Endothelial cell of umbilical vein (primary cell): ENCODE measurements at regions not wholly inside any gene's neighbourhood (a gene's known extent, or its start where the extent isn't known, plus 50 kb on each side); places are given as distances from the start of the nearest gene placed in this dataset.

ENCODE experiments used
- BruUV-seq: library from RNA; stranded (reverse); fragments of 400-500 nt; replicated peaks from 2 replicates; lab custom pipeline; 2021; lab: Mats Ljungman, UMichigan
- CTCF ChIA-PET: fragments of 300-600, 350-600 bp; sonication (Branson Sonifier 250); formaldehyde crosslinking; loops from one replicate; lab custom pipeline; 2021; ENCODE audit warnings: antibody characterized with exemption, inconsistent platforms; lab: Charles Lee
- POLR2A ChIA-PET: fragments of 300-600, 350-600 bp; sonication (Branson Sonifier 250); formaldehyde crosslinking; loops from one replicate; lab custom pipeline; 2021; ENCODE audit warnings: antibody characterized with exemption, inconsistent platforms; lab: Charles Lee
- DNase-seq: peaks from one replicate; pipeline ENCODE4 v3.0.0-alpha.2; 2011; ENCODE audit warnings: low read depth, low spot score
- FAIRE-seq: peaks from 2 replicates; lab custom pipeline; 2011; peaks lifted over from hg19 to GRCh38; lab: Jason Lieb, UNC
- H2AFZ ChIP-seq: 2 replicates; pipeline ENCODE4 v1.6.0; 2012; ENCODE audit warnings: low read depth, low read length, control low read depth, inconsistent platforms
- H3K27ac ChIP-seq: 2 replicates; pipeline ENCODE4 v1.5.1; 2011; ENCODE audit warnings: low read depth, mild to moderate bottlenecking, control low read depth, low read length, moderate library complexity; ENCODE audit not compliant: insufficient read depth
- H3K27me3 ChIP-seq, 2 experiments: 2 replicates each; pipeline versions ENCODE4 v1.6.0 to v1.6.1; 2011; ENCODE audit warnings: low read length in 2 of 2, mixed read lengths in 1 of 2; ENCODE audit not compliant: control insufficient read depth in 2 of 2, insufficient read depth in 2 of 2
- H3K36me3 ChIP-seq, 2 experiments: 2 replicates in 1 of 2; 3 replicates in 1 of 2; pipeline ENCODE4 v1.5.1; 2011; ENCODE audit warnings: low read length in 2 of 2, mild to moderate bottlenecking in 1 of 2, moderate library complexity in 1 of 2; ENCODE audit not compliant: control insufficient read depth in 2 of 2, insufficient read depth in 2 of 2; ENCODE audit errors: extremely low read depth in 1 of 2
- H3K4me1 ChIP-seq: 3 replicates; pipeline ENCODE4 v1.5.1; 2011; ENCODE audit warnings: mild to moderate bottlenecking, low read length; ENCODE audit not compliant: control insufficient read depth, insufficient read depth; ENCODE audit errors: extremely low read depth
- H3K4me2 ChIP-seq: 2 replicates; pipeline ENCODE4 v1.6.1; 2011; ENCODE audit warnings: low read length, control low read depth, mixed read lengths; ENCODE audit not compliant: insufficient read depth
- H3K4me3 ChIP-seq, 3 experiments: fragments of 200-600 bp in 1 of 3; sonication (generic), shearing (Covaris generic) in 1 of 3; replicated peaks in 1 of 3; 2 replicates each; pipeline ENCODE4 v1.5.1; 2011 to 2016; ENCODE audit warnings: control low read depth in 3 of 3, low read length in 3 of 3, mild to moderate bottlenecking in 2 of 3, inconsistent platforms in 1 of 3, low read depth in 1 of 3, moderate library complexity in 1 of 3; ENCODE audit not compliant: insufficient read depth in 1 of 3
- H3K79me2 ChIP-seq: 2 replicates; pipeline ENCODE4 v1.6.0; 2012; ENCODE audit warnings: low read length, inconsistent platforms; ENCODE audit not compliant: control insufficient read depth, insufficient read depth
- H3K9ac ChIP-seq: replicated peaks from 2 replicates; pipeline ENCODE3; 2011; ENCODE audit warnings: low read length, control low read depth; ENCODE audit not compliant: insufficient read depth; ENCODE audit errors: extremely low read depth
- H3K9me1 ChIP-seq: replicated peaks from 3 replicates; pipeline ENCODE4 v1.6.0; 2011; ENCODE audit warnings: mild to moderate bottlenecking, low read length; ENCODE audit not compliant: control insufficient read depth, insufficient read depth; ENCODE audit errors: extremely low read depth
- H3K9me3 ChIP-seq: replicated peaks from 2 replicates; pipeline ENCODE4 v1.5.1; 2012; ENCODE audit warnings: low read length, inconsistent platforms; ENCODE audit not compliant: control insufficient read depth, insufficient read depth
- H4K20me1 ChIP-seq: replicated peaks from 2 replicates; pipeline ENCODE3; 2011; ENCODE audit warnings: mild to moderate bottlenecking, low read length; ENCODE audit not compliant: control insufficient read depth, insufficient read depth; ENCODE audit errors: extremely low read depth
- GATA2 ChIP-seq: IDR thresholded peaks from 2 replicates; pipeline ENCODE4 v1.7.0; 2011; ENCODE audit warnings: low read depth, mild to moderate bottlenecking, moderate library complexity, mixed read lengths, low read length; ENCODE audit not compliant: insufficient read length, insufficient read depth
- POLR2A ChIP-seq: IDR thresholded peaks from 2 replicates; pipeline ENCODE4 v1.6.1; 2012; ENCODE audit warnings: low read depth, mild to moderate bottlenecking, control low read depth, low read length
- POLR2AphosphoS5 ChIP-seq: IDR thresholded peaks from 2 replicates; pipeline ENCODE4 v1.6.1; 2012; ENCODE audit warnings: low read depth, mild to moderate bottlenecking, control low read depth, low read length, moderate library complexity; ENCODE audit not compliant: insufficient read depth
- dilution Hi-C: fragments of 300-500 bp; cut with MboI; formaldehyde crosslinking; loops from one replicate; pipeline ENCODE4 v1.15.0; 2019; ENCODE audit warnings: low sequenced_read_pairs; ENCODE audit not compliant: extremely low pct_ligation_motif_present
- intact Hi-C: fragments of 100-400 bp; cut with micrococcal nuclease; formaldehyde crosslinking; loops from one replicate; pipeline ENCODE4 v1.10.0; 2022
- TF ChIP-seq, protein P1 (sequence below), 2 donors: IDR thresholded peaks; 1 replicate in 1 of 2; 2 replicates in 1 of 2; pipeline ENCODE4 v1.5.1; 2011; ENCODE audit warnings: low read length in 2 of 2, mild to moderate bottlenecking in 2 of 2, moderate library complexity in 2 of 2, control low read depth in 1 of 2, inconsistent platforms in 1 of 2, low read depth in 1 of 2; ENCODE audit not compliant: insufficient read depth in 1 of 2; ENCODE audit errors: extremely low read depth in 1 of 2
- TF ChIP-seq, protein P2 (sequence below): IDR thresholded peaks from 2 replicates; pipeline ENCODE4 v1.6.1; 2011; ENCODE audit not compliant: insufficient read depth, insufficient read length

- no peak overlapping the region for H3K27ac ChIP-seq
- no TSS peak for BruUV-seq
- H3K27me3 ChIP-seq = no peaks in the 10 kb centered on the region
- FAIRE-seq (no peak), DNase-seq (no peak)
- no peaks in the 10 kb centered on the region for H3K36me3 ChIP-seq
- H3K4me2 ChIP-seq = no peak overlapping the region
- H3K9me1 ChIP-seq = no peaks in the 10 kb centered on the region
- no peaks in the 10 kb centered on the region for H4K20me1 ChIP-seq
- no peaks in the 10 kb centered on the region for H3K4me1 ChIP-seq
- no peaks in the 10 kb centered on the region for H3K79me2 ChIP-seq
- H3K9ac ChIP-seq = no peak overlapping the region
- H2AFZ ChIP-seq = no peak overlapping the region
- TF ChIP-seq, protein P1, sequence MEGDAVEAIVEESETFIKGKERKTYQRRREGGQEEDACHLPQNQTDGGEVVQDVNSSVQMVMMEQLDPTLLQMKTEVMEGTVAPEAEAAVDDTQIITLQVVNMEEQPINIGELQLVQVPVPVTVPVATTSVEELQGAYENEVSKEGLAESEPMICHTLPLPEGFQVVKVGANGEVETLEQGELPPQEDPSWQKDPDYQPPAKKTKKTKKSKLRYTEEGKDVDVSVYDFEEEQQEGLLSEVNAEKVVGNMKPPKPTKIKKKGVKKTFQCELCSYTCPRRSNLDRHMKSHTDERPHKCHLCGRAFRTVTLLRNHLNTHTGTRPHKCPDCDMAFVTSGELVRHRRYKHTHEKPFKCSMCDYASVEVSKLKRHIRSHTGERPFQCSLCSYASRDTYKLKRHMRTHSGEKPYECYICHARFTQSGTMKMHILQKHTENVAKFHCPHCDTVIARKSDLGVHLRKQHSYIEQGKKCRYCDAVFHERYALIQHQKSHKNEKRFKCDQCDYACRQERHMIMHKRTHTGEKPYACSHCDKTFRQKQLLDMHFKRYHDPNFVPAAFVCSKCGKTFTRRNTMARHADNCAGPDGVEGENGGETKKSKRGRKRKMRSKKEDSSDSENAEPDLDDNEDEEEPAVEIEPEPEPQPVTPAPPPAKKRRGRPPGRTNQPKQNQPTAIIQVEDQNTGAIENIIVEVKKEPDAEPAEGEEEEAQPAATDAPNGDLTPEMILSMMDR (IDR thresholded peaks at IDR 0.05; ENCODE audit: extremely low read depth in 1 of 2, insufficient read depth in 1 of 2, low read depth in 1 of 2, low read length in 2 of 2) = no peak
- no peak for TF ChIP-seq POLR2AphosphoS5
- TF ChIP-seq GATA2 = no peak
- TF ChIP-seq, protein P2, sequence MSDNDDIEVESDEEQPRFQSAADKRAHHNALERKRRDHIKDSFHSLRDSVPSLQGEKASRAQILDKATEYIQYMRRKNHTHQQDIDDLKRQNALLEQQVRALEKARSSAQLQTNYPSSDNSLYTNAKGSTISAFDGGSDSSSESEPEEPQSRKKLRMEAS = no peak
- TF ChIP-seq POLR2A = no peak
- peaks cover 5% of the 10 kb centered on the region for H3K9me3 ChIP-seq
- H3K4me3 ChIP-seq = no peak overlapping the region
- intact Hi-C loops (loop anchor here (5.0 kb wide), 1 partner anchor 153 kb away; no protein-coding TSS in a partner anchor), dilution Hi-C loops (no loop called here)
- ChIA-PET CTCF (no interaction called here), POLR2A (no interaction called here)
Observed at GRCh38 chr17:73833775-73834488, 189.7 kb upstream of the SDK2 start.
